ENCODE measurements at regions not wholly inside any gene's neighbourhood (a gene's known extent, or its start where the extent isn't known, plus 50 kb on each side); places are given as distances from the start of the nearest gene placed in this dataset.
"Not testable (repeated sequence)": the region's sequence is repeated elsewhere in the genome, so short reads cannot be mapped to it uniquely, and the experiment has no call there.

DNA sequence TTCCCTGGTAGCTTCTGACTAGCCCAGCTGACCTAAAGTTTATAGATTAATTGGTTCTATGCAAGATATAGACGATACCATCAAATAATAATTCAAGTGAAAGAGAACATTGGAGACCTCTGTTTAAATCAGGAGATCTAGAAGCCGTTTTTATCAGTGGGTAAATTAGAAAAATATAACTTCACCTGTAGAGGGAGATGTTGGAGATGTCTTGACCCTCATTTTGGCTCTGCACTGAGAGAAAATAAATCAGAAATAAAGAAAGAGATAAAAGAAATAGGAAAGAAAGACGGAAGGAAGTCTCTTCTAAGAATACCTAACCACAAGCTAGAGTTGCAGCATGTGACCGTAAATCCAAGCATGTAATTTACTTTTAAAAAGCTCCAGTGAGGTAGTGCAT is 684.5 kb downstream of the C12orf50 start:
- no peak for DNase-seq (ENCODE audit: low spot score)

GRCh38 chr12:87338681-87339080 is 690.5 kb downstream of the C12orf50 start:
- DNase-seq (ENCODE audit: low spot score): no peak

DNA sequence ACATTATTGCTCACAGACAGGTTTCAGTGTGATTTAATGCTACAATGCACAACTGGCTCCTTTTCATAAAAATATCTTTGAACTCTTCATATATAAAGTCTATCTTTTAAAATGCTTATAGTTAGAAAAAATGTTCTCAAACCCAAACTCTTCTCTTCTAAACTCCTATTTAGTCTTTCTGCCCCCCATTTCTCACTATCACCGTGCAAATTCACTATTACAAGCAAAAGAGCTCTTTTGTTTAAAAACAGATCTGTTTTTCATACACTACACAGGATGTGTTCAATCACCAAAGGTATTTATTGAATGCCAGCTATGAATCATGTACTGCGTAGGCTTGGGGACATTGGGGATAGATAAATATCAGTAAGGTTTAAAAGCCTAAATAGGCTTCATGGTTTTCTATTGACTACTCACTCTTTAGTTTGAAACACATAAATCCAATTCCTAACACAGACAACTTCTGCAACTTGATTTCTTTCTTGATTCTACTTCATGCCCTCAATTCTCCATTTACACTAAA is 692.3 kb downstream of the C12orf50 start:
- DNase-seq (ENCODE audit: low spot score): no peak

- peak; percentile 81 for DNase-seq (ENCODE audit: low spot score)
Observed at GRCh38 chr12:87332987-87333726, 696.0 kb downstream of the C12orf50 start.

DNA sequence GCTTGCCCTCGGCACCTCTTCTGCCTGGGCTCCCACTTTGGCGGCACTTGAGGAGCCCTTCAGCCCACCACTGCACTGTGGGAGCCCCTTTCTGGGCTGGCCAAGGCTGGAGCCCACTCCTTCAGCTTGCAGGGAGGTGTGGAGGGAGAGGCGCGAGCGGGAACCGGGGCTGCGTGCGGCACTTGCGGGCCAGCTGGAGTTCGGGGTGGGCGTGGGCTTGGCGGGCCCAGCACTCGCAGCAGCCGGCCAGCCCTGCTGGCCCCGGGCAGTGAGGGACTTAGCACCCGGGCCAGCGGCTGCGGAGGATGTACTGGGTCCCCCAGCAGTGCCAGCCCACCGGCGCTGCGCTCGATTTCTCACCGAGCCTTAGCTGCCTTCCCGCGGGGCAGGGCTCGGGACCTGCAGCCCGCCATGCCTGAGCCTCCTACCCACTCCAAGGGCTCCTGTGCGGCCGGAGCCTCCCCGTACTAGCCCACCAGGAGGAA is 699.1 kb downstream of the C12orf50 start:
- DNase-seq (ENCODE audit: low spot score): not testable (repeated sequence)

DNA sequence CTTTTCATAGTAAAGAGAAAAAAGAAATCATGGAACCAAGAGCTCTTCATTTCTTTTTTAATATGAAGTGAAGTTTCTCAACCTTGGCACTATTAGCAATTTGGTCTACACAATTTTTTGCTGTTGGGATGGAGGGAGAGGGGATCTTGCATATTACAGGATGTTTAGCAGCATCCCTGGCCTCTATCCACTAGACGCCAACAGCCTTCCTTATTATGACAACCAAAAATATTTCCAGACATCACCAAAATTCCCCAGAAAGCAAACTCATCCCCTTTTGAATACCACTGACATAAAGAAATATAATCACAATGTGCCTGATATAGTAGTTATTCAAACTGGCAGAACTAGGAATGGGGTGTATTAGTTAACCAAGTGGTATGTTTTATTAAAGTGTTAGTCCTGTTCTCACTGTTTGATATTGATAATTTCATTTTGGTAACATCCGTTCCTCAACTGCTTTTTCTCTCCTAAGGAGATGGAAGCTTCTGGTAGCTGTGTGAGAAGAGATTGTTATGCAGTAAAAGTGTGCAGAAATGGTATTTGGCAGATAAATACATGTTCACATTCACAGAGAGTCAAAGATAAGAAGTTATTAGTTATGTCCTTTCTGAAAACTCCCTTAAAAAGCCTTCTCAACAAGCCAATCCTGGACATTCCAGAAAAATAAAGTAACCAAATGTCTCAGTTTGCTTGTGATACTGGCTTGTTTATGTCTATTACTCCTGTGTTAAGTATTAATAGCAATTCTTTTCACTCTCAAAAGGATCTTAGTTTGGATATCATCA is 699.9 kb downstream of the C12orf50 start:
- DNase-seq (ENCODE audit: low spot score): peak; percentile 73

- peak; percentile 49 for DNase-seq (ENCODE audit: low spot score)
Observed at GRCh38 chr12:87323369-87323768, 705.8 kb downstream of the C12orf50 start.

GRCh38 chr12:87320724-87321123 is 708.5 kb downstream of the C12orf50 start:
- DNase-seq (ENCODE audit: low spot score): no peak

- DNase-seq (ENCODE audit: low spot score): no peak
Observed at GRCh38 chr12:87317302-87317701, 711.9 kb downstream of the C12orf50 start.

GRCh38 chr12:87311206-87311605 is 718.0 kb downstream of the C12orf50 start:
- DNase-seq (ENCODE audit: low spot score): no peak

- DNase-seq (ENCODE audit: low spot score): peak; percentile 77
Observed at GRCh38 chr12:87310126-87310525, 719.1 kb downstream of the C12orf50 start.

DNA sequence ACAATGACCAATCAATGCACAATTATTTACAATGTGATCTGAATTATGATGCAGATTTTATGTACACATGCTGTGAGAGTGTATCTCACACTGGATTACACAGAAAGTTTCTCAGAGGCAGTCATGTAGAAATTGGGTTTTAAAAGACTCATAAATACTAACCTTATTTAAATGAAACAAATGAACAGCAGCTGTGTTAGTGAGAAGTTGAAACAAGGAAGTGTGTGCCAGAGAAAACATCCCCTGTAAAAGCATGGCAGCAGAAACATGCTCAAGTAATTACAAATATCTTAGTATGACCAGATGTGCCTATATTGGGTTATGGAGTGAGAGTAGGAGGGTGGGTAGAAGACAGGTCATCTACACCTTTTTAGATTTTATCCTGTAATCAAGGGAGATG is 723.7 kb downstream of the C12orf50 start:
- DNase-seq (ENCODE audit: low spot score): no peak

DNA sequence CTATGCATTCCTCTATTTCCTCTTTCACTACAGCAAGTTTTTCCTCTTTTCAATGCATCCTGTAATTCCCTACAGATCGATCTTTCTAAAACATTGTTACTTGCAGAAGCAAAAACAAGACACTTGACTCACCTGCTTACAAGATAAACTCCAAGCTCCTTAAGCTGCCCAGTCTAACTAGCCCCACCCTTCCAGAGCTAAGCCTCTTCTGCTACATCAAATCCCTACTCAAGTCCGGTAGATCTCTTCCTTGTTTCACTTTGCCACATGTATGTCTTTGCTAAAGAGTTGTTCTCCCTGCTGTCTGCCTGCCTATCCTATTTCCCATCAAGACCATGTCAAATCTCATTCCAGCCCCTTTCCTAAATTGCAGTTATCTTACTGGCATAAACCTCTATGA is 724.8 kb downstream of the C12orf50 start:
- DNase-seq (ENCODE audit: low spot score): peak; percentile 48

DNA sequence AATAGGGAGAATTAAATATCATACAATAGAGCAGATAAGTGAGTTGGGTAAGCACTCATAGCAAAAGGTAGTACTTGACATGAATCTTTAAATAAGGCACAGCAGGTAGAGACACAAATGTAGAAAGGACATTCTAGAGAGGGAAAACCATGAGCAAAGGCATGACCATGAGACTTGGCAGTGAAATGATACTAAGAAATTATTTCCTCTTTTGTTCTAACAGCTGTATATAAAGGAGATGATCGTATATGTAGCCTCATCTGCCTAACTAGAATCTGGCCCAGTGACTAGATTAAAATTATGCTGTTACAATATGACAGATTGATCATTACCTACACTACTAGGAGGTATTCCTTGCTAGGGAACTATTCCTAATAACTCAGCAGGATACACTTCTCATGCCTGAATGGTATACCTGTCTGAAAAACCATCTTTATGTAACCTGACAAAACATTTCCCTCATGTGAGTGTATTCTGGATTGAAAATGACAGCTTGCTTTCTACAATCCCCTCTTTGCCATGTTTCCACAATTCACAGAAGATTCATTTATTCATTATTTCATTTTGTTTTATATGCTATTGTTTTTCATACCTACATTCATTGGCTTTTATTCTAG is 725.7 kb downstream of the C12orf50 start:
- no peak for DNase-seq (ENCODE audit: low spot score)

DNA sequence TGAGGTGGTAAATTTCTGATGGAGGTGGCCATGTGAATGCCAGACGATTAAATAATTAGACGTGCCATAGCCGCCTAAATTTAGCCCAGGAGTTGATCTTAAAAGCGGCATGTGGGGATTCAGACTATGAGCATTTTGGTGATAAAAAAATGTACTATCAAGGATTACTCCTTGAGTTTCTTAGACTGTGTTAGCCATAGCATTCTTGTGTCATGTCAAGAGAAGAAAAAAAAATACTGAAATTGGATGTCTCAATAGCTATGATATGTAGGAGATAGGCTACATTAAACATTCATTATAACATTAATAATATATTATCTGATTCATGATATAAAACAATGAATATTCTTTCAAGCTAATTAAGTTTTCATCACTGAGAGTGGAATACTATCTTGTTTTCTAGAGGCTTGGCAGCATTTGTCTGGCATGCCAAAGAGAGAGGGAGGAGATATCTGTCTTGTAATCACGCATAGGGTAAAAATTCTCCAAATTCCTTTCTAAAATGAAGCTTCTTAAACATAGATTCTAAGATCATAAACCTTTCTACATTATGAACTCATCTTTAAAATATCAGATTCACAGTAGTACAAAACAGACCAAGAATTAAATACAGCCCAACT is 727.0 kb downstream of the C12orf50 start:
- DNase-seq (ENCODE audit: low spot score): peak; percentile 59

- DNase-seq (ENCODE audit: low spot score): no peak
Observed at GRCh38 chr12:87290505-87290904, 738.7 kb downstream of the C12orf50 start.

DNA sequence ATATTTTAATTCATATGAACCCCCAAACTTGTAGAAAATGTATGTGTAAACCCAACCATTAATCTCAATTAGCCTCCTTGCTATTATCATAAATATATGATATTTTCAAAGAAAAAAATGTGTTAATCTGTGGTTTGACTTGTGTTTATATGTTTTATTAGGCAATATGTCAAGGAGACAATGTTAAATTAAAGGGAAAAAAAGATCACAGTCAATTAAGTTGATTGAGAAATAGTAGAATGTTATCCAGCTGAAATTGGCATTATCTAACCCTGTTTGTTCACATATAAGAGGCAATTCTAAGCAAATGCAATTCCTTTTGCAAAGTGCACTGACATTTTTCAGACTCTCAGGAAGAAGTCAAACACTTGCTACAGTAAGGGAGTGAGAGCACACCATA is 745.3 kb downstream of the C12orf50 start:
- DNase-seq (ENCODE audit: low spot score): no peak

- no peak for DNase-seq (ENCODE audit: low spot score)
Observed at GRCh38 chr12:87283111-87283510, 746.1 kb downstream of the C12orf50 start.

- DNase-seq (ENCODE audit: low spot score): no peak
Observed at GRCh38 chr12:87280893-87281292, 748.3 kb downstream of the C12orf50 start.

GRCh38 chr12:87280356-87280755 is 748.8 kb downstream of the C12orf50 start:
- DNase-seq (ENCODE audit: low spot score): no peak

DNA sequence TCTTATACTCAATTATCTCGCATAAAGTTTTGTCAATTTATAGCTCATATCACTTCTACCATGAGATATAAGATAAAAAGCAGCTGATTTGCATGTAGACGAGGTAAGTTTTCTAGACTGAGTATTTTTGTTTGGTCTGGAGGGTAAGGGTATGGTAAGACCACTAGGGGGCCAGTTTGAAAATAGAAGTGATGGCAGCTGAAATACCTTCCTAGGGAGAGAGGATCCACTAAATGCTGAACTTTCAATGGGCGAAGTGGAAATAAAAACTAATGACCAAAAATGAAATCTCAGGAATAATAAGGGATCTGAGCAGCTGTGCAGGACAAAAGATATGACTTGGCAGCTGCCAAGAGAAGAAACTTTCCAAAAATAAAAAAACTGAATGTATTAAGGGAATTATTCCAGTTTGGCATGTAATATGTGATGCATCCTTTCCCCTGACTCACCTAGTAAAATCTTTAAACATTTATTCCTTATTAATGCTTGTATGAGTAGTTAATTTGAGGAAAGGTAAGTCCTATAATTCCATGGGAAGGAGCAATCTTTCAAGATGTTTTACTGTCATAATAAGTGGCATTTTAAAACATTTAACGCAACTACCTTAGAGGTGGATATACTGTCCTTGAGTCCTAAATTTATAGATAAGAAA is 754.5 kb downstream of the C12orf50 start:
- peak; percentile 6 for DNase-seq (ENCODE audit: low spot score)
